Activated B cell treated with CpG ODN at 0.5 μM for 24 hours (primary cell): ENCODE measurements at regions not wholly inside any gene's neighbourhood (a gene's known extent, or its start where the extent isn't known, plus 50 kb on each side); places are given as distances from the start of the nearest gene placed in this dataset.
"Not testable (repeated sequence)": the region's sequence is repeated elsewhere in the genome, so short reads cannot be mapped to it uniquely, and the experiment has no call there.

Experiments
- ATAC-seq: fragments of 200-7000 bp; cut with Tn5 transposase; one replicate; pipeline ENCODE4 v1.10.0; 2021; ENCODE audit warnings: low read depth, mild to moderate bottlenecking, moderate library complexity
- CTCF ChIA-PET: fragments of 350-600 bp; sonication (Branson Sonifier 250); formaldehyde crosslinking; loops from one replicate; lab custom pipeline; 2021; ENCODE audit warnings: antibody characterized with exemption; lab: Charles Lee
- POLR2A ChIA-PET: fragments of 350-600 bp; sonication (Branson Sonifier 250); formaldehyde crosslinking; loops from one replicate; lab custom pipeline; 2021; ENCODE audit warnings: antibody characterized with exemption; lab: Charles Lee
- DNase-seq: peaks from one replicate; pipeline ENCODE4 v3.0.0; 2022
- H3K27ac Mint-ChIP-seq: one replicate; pipeline ENCODE4 v1.8.0; 2020; ENCODE audit warnings: mixed read lengths
- H3K27me3 Mint-ChIP-seq: one replicate; pipeline ENCODE4 v1.8.0; 2021; ENCODE audit warnings: mixed read lengths
- H3K36me3 Mint-ChIP-seq: one replicate; pipeline ENCODE4 v1.8.0; 2021; ENCODE audit warnings: low read depth, mixed read lengths
- H3K4me1 Mint-ChIP-seq: one replicate; pipeline ENCODE4 v1.8.0; 2021; ENCODE audit warnings: mixed read lengths
- H3K4me3 Mint-ChIP-seq: one replicate; pipeline ENCODE4 v1.8.0; 2020; ENCODE audit warnings: mild to moderate bottlenecking, mixed read lengths
- H3K9me3 Mint-ChIP-seq: one replicate; pipeline ENCODE4 v1.8.0; 2020; ENCODE audit warnings: mixed read lengths
- CTCF ChIP-seq: fragments of 200-600 bp; IDR thresholded peaks from one replicate; pipeline ENCODE4 v1.8.0; 2022; ENCODE audit warnings: antibody characterized with exemption, mild to moderate bottlenecking
- intact Hi-C: fragments of 100-400 bp; cut with micrococcal nuclease; formaldehyde crosslinking; loops from one replicate; pipeline ENCODE4 v1.15.1; 2024

DNA sequence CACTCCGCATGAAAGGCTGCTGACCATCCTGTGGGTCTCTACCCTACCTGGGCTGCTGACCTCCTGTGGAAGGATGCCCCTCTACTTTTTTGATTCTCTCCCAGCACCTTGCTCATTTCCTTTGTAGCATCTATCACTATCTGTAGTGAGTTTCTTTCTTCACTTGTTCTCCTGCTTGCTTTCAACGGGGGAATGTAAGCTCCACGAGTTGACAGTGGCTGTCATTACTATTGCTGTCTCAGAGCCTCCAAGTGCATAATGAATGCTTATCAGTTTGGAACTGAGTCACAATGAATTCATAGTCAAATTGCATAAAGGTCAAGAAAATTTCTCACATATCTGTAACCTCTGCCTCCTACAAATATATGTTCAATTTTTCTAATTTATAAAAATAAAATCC, 477.7 kb downstream of the PLCL1 start:
- H3K9me3 Mint-ChIP-seq = no peaks in the 10 kb centered on the region
- ChIA-PET CTCF (no interaction called here), POLR2A (no interaction called here)
- DNase-seq = no peak
- H3K4me3 Mint-ChIP-seq = no peak overlapping the region
- intact Hi-C loops = no loop called here
- no peak overlapping the region for H3K27ac Mint-ChIP-seq
- no peaks in the 10 kb centered on the region for H3K36me3 Mint-ChIP-seq
- ATAC-seq = no peak
- H3K4me1 Mint-ChIP-seq = no peaks in the 10 kb centered on the region
- TF ChIP-seq CTCF = no peak
- peaks cover 17% of the 10 kb centered on the region for H3K27me3 Mint-ChIP-seq

DNA sequence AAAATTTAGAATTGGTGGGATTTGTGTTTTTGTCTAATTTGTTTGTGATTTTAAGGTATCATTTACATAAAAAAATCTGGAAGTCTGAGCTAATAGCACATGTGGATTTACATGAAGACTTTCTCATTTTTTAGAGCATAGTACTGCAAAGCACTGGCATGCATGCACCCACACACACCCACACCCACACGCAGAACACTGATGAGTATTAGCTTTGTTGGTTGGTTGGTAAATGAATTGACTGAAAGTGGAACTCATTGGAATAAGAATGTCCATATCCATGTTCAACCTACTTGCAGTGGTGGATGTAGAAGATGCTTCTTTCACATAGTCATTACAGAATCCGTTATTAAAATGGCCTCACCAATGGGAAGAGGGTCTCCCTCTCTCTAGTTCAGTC, 475.8 kb downstream of the PLCL1 start:
- CTCF ChIA-PET = no interaction called here
- no peaks in the 10 kb centered on the region for H3K36me3 Mint-ChIP-seq
- POLR2A ChIA-PET = interaction anchor here (0.6 kb wide), 1 partner anchor 1929 kb away, joined by 3 read pairs; no protein-coding TSS in a partner anchor
- no peak overlapping the region for H3K27ac Mint-ChIP-seq
- no peak overlapping the region for H3K4me3 Mint-ChIP-seq
- intact Hi-C loops = no loop called here
- no peaks in the 10 kb centered on the region for H3K9me3 Mint-ChIP-seq
- DNase-seq (no peak), ATAC-seq (no peak)
- H3K27me3 Mint-ChIP-seq = peaks cover 14% of the 10 kb centered on the region
- no peaks in the 10 kb centered on the region for H3K4me1 Mint-ChIP-seq
- TF ChIP-seq CTCF = no peak

DNA sequence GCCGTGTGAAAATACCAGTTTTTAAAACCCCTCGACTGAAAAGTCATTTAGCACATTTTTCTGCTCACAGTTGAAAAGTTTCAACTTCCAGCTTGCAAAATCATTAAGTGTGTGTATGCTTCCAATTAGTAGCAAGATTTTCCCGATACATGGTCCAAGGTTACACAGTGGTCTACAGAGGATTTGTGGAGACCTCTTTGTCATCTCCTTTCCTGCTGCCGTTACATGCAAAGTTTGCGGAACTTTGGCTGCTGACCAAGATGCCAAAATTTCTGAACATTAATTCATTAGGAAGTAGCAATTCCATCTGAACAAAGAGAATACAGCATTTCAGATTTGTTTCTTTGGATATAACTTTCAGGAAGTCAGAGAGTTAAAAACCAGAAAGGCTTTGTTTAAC, 474.6 kb downstream of the PLCL1 start:
- Mint-ChIP-seq H3K4me3 (no peak overlapping the region), H3K27ac (no peak overlapping the region), H3K9me3 (no peaks in the 10 kb centered on the region), H3K4me1 (no peaks in the 10 kb centered on the region), H3K27me3 (peaks cover 14% of the 10 kb centered on the region), H3K36me3 (no peaks in the 10 kb centered on the region)
- ChIA-PET CTCF (interaction anchor here (0.9 kb wide), 1 partner anchor 11 kb away, joined by 3 read pairs; no protein-coding TSS in a partner anchor), POLR2A (no interaction called here)
- no peak for DNase-seq
- ATAC-seq = no peak
- intact Hi-C loops = no loop called here
- TF ChIP-seq CTCF = no peak

DNA sequence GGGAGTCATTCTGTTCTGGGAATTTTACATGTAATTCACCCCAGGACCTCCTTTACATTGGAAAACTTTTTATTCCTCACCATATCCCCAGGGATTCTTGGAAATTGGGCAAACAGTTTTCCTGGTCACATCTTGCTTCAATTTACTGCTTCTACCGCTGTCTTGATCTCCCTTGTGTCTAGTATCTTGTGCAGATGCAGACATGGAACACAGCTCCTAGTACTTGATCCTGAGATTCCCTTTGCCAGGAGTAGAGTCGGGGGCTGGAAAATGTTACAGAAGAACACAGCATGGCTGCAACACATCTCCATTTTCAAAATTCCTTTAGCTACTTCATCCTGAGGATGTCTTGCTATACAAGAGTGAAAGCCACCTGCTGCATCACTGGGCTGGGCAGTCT, 472.8 kb downstream of the PLCL1 start:
- ATAC-seq = no peak
- CTCF ChIA-PET = no interaction called here
- no peaks in the 10 kb centered on the region for H3K9me3 Mint-ChIP-seq
- no peaks in the 10 kb centered on the region for H3K36me3 Mint-ChIP-seq
- no peak overlapping the region for H3K4me3 Mint-ChIP-seq
- H3K27me3 Mint-ChIP-seq = peaks cover 8% of the 10 kb centered on the region
- POLR2A ChIA-PET = no interaction called here
- intact Hi-C loops = no loop called here
- TF ChIP-seq CTCF = no peak
- DNase-seq = no peak
- no peaks in the 10 kb centered on the region for H3K4me1 Mint-ChIP-seq
- no peak overlapping the region for H3K27ac Mint-ChIP-seq

DNA sequence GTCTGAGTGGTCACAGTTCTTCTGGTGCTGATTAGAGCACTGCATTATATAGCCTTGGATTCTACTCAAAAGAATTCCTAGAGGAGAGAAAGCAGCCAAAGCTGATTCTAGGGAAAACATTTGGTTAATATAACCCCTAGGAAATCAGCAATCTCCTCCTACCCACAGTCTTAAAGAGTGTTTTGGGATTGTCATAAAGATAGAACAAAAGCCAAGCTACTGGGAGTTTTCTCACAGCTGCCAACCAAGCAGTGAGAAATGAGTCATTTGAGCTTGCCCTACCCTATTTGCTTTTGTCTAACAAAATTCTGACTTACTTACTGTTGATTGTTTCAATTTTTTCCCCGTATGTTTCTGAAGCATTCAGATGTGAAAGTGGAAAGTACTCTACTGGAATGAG, 469.3 kb downstream of the PLCL1 start:
- intact Hi-C loops = no loop called here
- Mint-ChIP-seq H3K9me3 (peaks cover 3% of the 10 kb centered on the region), H3K4me3 (no peak overlapping the region), H3K27me3 (peaks cover 3% of the 10 kb centered on the region), H3K4me1 (no peaks in the 10 kb centered on the region), H3K27ac (no peak overlapping the region), H3K36me3 (no peaks in the 10 kb centered on the region)
- ChIA-PET CTCF (no interaction called here), POLR2A (no interaction called here)
- DNase-seq (no peak), ATAC-seq (no peak)
- TF ChIP-seq CTCF = no peak

- H3K9me3 Mint-ChIP-seq, H3K27ac Mint-ChIP-seq, ATAC-seq, intact Hi-C loops, DNase-seq, H3K4me3 Mint-ChIP-seq, H3K4me1 Mint-ChIP-seq, POLR2A ChIA-PET, CTCF ChIA-PET, H3K36me3 Mint-ChIP-seq, H3K27me3 Mint-ChIP-seq: not testable (repeated sequence)
Measured at GRCh38 chr2:198270157-198270556, 465.8 kb downstream of the PLCL1 start.
